Stomach (tissue), 8 donors: ENCODE measurements at regions not wholly inside any gene's neighbourhood (a gene's known extent, or its start where the extent isn't known, plus 50 kb on each side); places are given as distances from the start of the nearest gene placed in this dataset.

Source experiments
- DNase-seq, 2 donors: peaks; one replicate each; pipeline versions ENCODE4 v3.0.0 to v3.0.0-alpha.2; 2013 to 2019
- H3K27ac ChIP-seq, 5 donors: fragments of 200-600 bp in 4 of 5; sonication (generic) in 4 of 5; one replicate each; pipeline ENCODE4 v1.5.1; 2013 to 2019; ENCODE audit warnings: mild to moderate bottlenecking in 1 of 5, moderate library complexity in 1 of 5
- H3K27me3 ChIP-seq, 3 donors: fragments of 200-600 bp; sonication (generic); one replicate each; pipeline ENCODE4 v1.5.1; 2017 to 2019; ENCODE audit warnings: mixed run types in 1 of 3
- H3K36me3 ChIP-seq, 4 donors: fragments of 200-600 bp; sonication (generic); 1 replicate in 3 of 4; 2 replicates in 1 of 4; pipeline ENCODE4 v1.5.1; 2016 to 2019
- H3K4me1 ChIP-seq, 4 donors: fragments of 200-600 bp; sonication (generic); one replicate each; pipeline ENCODE4 v1.5.1; 2016 to 2019
- H3K4me3 ChIP-seq, 4 donors: fragments of 200-600 bp; sonication (generic) in 3 of 4; one replicate each; pipeline ENCODE4 v1.5.1; 2016 to 2019; ENCODE audit warnings: mild to moderate bottlenecking in 1 of 4
- H3K9me3 ChIP-seq, 4 donors: fragments of 200-600 bp; sonication (generic); one replicate each; pipeline ENCODE4 v1.5.1; 2016 to 2019
- CTCF ChIP-seq, 7 experiments: fragments of 450-650 bp in 4 of 7; fragments of 200-600 bp in 3 of 7; sonication (generic) in 3 of 7; IDR thresholded peaks; one replicate each; pipeline ENCODE4 v1.5.1; 2016 to 2019; ENCODE audit warnings: antibody characterized with exemption in 7 of 7, control low read depth in 2 of 7, mild to moderate bottlenecking in 1 of 7
- EP300 ChIP-seq: sonication (generic); formaldehyde crosslinking; IDR thresholded peaks from one replicate; pipeline ENCODE4 v1.6.1; 2017; ENCODE audit warnings: antibody characterized with exemption
- POLR2A ChIP-seq, 4 donors: fragments of 450-650 bp; IDR thresholded peaks; one replicate each; pipeline ENCODE4 v1.6.1; 2016; ENCODE audit warnings: antibody characterized with exemption in 4 of 4, control low read depth in 2 of 4, mild to moderate bottlenecking in 1 of 4, moderate library complexity in 1 of 4
- POLR2AphosphoS5 ChIP-seq, 3 donors: sonication (generic); formaldehyde crosslinking; IDR thresholded peaks; one replicate each; pipeline ENCODE4 v1.6.1; 2016; ENCODE audit warnings: antibody characterized with exemption in 3 of 3
- WGBS, 5 donors: extraction: QIAGEN DNeasy Blood & Tissue Kit in 3 of 5; methylation state at CpG; one replicate each; pipeline versions ENCODE4 v1.1.5 to v1.1.7; 2013 to 2018; 5-methylcytosine and 5-hydroxymethylcytosine counted together
- intact Hi-C: fragments of 100-400 bp; cut with DNase I; formaldehyde crosslinking; loops from one replicate; pipeline ENCODE4 v1.15.1; 2023; ENCODE audit warnings: low total_unique reads
- donor health status: healthy with polysubstance abuse.
- donor health status: Bipolar disorder and iron deficiency.
- donor health status: healthy.

GRCh38 chr11:87851234-87851633 is 324.0 kb downstream of the RAB38 start:
- H3K9me3 ChIP-seq = no peaks in the 10 kb centered on the region
- H3K4me3 ChIP-seq = no peak overlapping the region
- H3K4me1 ChIP-seq = no peaks in the 10 kb centered on the region
- no peaks in the 10 kb centered on the region for H3K36me3 ChIP-seq
- no peak for TF ChIP-seq EP300
- TF ChIP-seq CTCF (IDR thresholded peaks at IDR 0.05) = no peak
- TF ChIP-seq POLR2A (IDR thresholded peaks at IDR 0.05) = no peak
- TF ChIP-seq POLR2AphosphoS5 (IDR thresholded peaks at IDR 0.05) = no peak
- 53 to 61% (median 56%) methylated on average over 2 of the region's 2 CpGs for WGBS, 5 donors
- intact Hi-C loops = no loop called here
- H3K27ac ChIP-seq = no peak overlapping the region
- DNase-seq = no peak
- no peaks in the 10 kb centered on the region for H3K27me3 ChIP-seq

GRCh38 chr11:87849216-87849615 is 326.0 kb downstream of the RAB38 start:
- H3K27me3 ChIP-seq = no peaks in the 10 kb centered on the region
- intact Hi-C loops = no loop called here
- H3K9me3 ChIP-seq = no peaks in the 10 kb centered on the region
- H3K4me3 ChIP-seq = no peak overlapping the region
- DNase-seq = no peak
- no peaks in the 10 kb centered on the region for H3K4me1 ChIP-seq
- no peaks in the 10 kb centered on the region for H3K36me3 ChIP-seq
- TF ChIP-seq EP300 (no peak), CTCF (IDR thresholded peaks at IDR 0.05) (no peak), POLR2AphosphoS5 (IDR thresholded peaks at IDR 0.05) (no peak), POLR2A (IDR thresholded peaks at IDR 0.05) (no peak)
- H3K27ac ChIP-seq = no peak overlapping the region
- 87 to 95% (median 93%) methylated on average over 2 of the region's 2 CpGs for WGBS, 5 donors

GRCh38 chr11:87840786-87841185 is 334.5 kb downstream of the RAB38 start:
- H3K4me1 ChIP-seq = no peaks in the 10 kb centered on the region
- no peak overlapping the region for H3K4me3 ChIP-seq
- no peak overlapping the region for H3K27ac ChIP-seq
- no peaks in the 10 kb centered on the region for H3K27me3 ChIP-seq
- intact Hi-C loops = no loop called here
- no peaks in the 10 kb centered on the region for H3K36me3 ChIP-seq
- TF ChIP-seq POLR2AphosphoS5 (IDR thresholded peaks at IDR 0.05) (no peak), POLR2A (IDR thresholded peaks at IDR 0.05) (no peak), CTCF (IDR thresholded peaks at IDR 0.05) (no peak), EP300 (no peak)
- no peaks in the 10 kb centered on the region for H3K9me3 ChIP-seq
- no peak for DNase-seq
- 87 to 95% (median 88%) methylated on average over 1 of the region's 1 CpG for WGBS, 5 donors

GRCh38 chr11:87832211-87832610 is 343.0 kb downstream of the RAB38 start:
- peaks cover 0 to 4% (median 0%) of the 10 kb centered on the region in 4 donors for H3K9me3 ChIP-seq
- intact Hi-C loops = no loop called here
- no peak overlapping the region for H3K4me3 ChIP-seq
- H3K4me1 ChIP-seq = no peaks in the 10 kb centered on the region
- no peak overlapping the region for H3K27ac ChIP-seq
- WGBS, 5 donors = 60 to 72% (median 63%) methylated on average over 5 of the region's 5 CpGs
- no peaks in the 10 kb centered on the region for H3K36me3 ChIP-seq
- no peak for TF ChIP-seq CTCF (IDR thresholded peaks at IDR 0.05)
- no peak for TF ChIP-seq POLR2A (IDR thresholded peaks at IDR 0.05)
- no peak for TF ChIP-seq POLR2AphosphoS5 (IDR thresholded peaks at IDR 0.05)
- peak in 1 of 2 donors; percentile 56 for DNase-seq
- no peaks in the 10 kb centered on the region for H3K27me3 ChIP-seq
